Renal cortex interstitium (tissue), 11 donors: ENCODE measurements at regions not wholly inside any gene's neighbourhood (a gene's known extent, or its start where the extent isn't known, plus 50 kb on each side); places are given as distances from the start of the nearest gene placed in this dataset.
"Not testable (repeated sequence)": the region's sequence is repeated elsewhere in the genome, so short reads cannot be mapped to it uniquely, and the experiment has no call there.

ENCODE experiments used
- DNase-seq, 11 donors: peaks; one replicate each; pipeline ENCODE4 v3.0.0-alpha.2; 2013; ENCODE audit warnings: low read depth in 9 of 11, low spot score in 4 of 11; ENCODE audit errors: extremely low read depth in 1 of 11

DNA sequence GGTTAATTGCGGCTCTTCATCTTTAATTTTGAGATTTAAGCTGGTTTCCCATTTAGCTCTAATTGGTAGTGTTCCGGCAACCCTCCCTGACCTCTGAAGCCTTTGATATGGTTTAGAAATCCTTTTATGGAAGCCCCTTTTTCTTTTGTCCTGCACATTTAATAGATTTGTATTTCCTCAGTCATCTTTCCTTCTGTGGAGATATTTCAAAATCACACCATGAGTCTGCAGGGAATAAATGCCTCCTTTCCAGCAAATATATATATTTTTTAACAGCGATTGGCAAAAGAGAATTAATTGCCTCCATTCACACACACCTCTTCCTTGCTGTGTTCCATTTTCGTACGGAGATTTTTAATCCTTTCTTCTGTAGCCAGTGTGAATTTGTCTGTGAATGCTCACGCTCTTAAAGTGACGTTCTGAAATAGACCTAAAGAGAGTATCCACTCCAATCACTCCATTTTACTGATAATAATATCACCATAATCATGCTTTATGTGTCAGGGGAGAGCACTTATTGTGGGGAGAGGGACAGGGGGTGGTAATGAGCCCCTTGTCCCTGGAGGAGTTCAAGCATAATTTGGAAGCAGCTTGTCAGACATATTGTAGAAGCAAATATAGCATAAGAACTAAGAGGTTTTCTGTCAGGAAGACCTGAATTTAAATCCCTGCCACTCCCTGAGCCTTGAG lies 142.5 kb upstream of the SYT13 start:
- no peak for DNase-seq

GRCh38 chr11:45428116-45428515 lies 142.0 kb upstream of the SYT13 start:
- DNase-seq: no peak

GRCh38 chr11:45424411-45425180 lies 138.5 kb upstream of the SYT13 start:
- no peak for DNase-seq

GRCh38 chr11:45423475-45424120 lies 137.5 kb upstream of the SYT13 start:
- DNase-seq: no peak

- no peak for DNase-seq
Measured at GRCh38 chr11:45423036-45423435, 136.9 kb upstream of the SYT13 start.

GRCh38 chr11:45414088-45414487 lies 127.9 kb upstream of the SYT13 start:
- DNase-seq: no peak

- DNase-seq: peak in 3 of 11 donors; percentile 21 to 52 (median 39)
Measured at GRCh38 chr11:45413156-45413858, 127.2 kb upstream of the SYT13 start.

- DNase-seq: no peak
Measured at GRCh38 chr11:45412521-45412920, 126.4 kb upstream of the SYT13 start.

DNA sequence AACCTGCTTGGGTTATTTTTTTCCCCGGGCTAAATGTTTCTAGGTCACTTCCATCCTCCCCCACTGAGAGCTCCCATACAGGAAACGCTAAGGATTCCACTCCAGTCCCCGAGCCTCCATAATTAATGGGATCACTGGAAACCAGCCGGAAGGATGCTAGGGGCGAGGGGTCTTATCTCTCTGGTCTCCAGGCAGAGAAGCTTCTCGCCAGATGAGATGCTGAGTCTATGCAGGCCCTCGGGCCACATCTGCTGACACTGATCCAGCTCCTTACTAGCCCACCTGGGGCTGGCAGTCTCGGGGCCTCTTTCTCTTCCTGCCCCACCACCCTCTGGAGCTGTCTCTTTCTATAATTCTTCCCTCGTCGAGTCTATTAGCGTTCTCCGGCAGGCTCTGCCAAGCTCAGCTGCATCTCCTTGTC lies 125.9 kb upstream of the SYT13 start:
- peak in 1 of 11 donors; percentile 29 for DNase-seq

DNA sequence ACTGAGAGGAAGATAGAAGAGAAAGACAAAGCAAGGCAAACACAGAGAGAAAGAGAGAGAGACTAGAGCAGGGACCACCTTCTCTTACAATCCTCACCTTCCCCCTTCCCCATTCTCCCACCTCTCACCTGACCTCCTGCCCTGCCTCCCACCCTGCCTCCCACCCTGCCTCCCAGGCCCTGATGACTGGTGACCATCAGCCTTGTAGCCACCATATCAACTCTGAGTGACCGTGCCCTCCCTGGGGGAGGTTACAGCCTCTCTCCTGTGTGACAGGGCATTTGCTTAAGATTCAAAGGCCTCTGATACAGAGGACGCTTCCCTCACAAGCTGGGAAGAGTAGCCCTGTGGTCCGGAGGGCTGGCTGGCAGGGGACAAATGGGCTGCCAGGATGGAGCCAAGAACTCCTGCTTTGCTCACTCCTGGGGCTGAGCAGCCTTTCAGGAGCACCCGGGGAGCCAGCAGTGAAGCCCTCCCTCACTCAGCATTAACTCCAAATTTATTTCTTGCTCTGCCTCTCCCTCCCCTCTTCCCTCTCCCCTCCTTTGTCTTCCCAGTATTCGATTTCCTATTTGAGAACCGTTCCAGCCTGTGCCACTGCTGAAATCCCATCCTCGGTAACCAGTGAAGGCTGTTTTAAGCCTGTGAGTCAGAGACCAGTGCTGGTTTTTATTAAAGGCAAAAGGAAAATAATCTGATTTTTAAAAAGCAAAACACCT lies 125.2 kb upstream of the SYT13 start:
- peak in 2 of 11 donors; percentile 24 to 30 for DNase-seq

DNA sequence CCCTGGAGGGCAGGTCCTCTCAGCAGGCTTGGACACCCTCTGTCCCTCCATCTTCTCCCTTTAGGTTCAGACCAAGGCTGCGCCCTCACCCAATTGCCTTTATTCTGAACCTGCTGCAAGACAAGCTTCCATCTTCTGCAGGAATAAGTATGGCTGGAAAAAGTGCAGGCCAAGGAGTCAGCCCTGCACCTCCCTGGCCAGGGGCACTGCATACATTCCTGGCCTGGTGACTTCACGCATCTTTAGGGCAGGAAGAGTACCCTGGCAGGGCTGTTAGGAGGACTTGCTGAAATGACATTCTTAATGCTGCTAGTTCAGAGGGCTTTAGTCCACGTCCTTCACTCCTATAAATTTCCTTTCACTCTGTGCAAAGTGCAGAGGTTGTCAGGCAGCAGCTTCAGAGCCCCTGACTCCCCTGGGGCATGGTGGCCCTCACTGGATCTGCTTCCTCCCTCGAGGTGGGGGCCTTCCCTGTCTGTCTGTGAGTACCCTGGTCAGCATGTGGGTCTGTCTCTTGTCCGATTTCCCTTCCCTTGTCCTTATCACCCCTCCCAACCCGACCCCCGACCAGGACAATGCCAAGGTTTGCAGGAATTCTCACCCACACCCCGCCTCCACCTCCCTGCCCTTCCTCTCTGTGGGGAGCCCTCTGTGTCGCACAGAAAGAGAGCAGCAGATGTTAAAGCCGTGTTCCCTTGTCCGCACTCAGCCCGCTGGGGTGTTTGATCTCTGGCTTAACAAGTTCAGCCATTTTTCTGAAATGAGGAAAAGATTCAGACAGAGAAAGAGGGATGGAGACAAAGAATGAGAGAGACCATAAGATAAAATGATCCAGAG lies 124.5 kb upstream of the SYT13 start:
- DNase-seq: no peak

DNA sequence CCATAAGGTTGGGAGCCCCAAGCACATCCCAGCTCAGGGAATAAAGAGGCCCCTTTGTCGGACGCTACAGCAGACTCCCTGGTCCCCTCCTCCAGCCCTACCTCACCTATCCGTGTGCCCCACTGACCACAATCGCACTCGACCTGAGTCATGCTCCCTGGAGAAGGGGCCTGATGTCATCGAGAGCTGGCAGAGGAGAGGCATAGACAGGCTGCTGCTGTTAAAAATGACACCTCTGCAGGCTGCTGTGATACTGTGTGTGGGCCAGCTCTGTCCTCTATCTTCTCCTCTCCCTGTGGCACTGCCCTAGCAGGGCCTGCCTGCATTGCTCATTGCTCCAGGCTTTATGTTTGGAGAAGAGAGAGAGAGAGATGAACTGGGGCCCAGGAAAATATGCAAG lies 123.4 kb upstream of the SYT13 start:
- DNase-seq: no peak

DNA sequence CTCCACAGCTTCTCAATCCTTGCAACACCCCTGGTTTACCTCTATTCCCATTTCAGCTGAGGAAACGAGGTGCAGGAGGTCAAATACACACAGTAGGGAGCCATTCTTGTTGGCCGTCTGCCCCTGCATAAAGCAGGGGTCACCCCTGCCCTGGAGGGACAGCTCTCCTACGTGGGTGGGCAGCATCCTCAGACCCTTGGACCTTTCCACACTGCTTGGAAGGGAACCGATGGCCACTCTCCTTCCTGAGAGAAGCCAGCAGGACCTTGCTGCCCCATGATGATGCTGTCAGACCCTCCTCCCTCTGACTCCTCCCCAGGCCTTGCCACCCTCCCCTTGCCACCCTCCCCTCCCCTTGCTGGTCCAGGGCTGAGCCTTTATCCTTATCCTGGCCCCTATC lies 121.1 kb upstream of the SYT13 start:
- no peak for DNase-seq

DNA sequence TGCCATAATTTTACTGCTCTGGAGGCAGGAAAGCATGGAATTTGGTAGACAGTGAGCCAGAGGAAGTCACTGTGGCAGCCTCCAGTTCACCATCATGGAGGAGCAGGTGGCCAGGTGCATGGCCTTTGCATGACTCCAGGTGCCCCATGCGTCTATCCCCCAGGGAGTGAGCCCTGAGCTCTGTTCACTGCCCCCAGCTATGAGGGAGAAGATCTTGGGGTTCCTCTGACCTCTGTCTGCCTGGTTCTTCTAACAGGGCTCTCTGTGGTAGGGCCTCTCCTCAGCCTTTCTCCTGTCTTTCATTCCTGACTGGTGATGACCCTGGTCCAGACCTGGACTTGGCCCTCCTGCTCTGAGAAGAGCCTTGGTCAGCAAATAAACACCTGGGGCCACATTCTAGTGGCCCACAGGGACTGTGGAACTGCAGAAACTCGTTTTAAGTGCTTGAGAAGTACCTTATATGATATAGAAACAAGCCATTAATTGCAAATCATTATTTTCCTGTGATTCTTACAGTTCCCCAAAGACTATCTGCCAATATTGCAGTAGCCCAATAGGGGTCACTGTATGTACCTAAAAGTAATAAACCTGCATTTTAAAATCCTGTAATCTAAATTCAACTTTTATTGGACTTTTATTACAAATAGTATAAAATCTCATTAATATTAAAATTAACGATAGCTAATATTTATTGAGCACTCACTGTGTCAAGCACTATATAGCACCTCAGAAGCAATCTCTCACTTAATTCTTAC lies 120.0 kb upstream of the SYT13 start:
- no peak for DNase-seq

GRCh38 chr11:45403521-45403920 lies 117.4 kb upstream of the SYT13 start:
- DNase-seq: not testable (repeated sequence)

- no peak for DNase-seq
Measured at GRCh38 chr11:45402049-45402630, 116.0 kb upstream of the SYT13 start.

DNA sequence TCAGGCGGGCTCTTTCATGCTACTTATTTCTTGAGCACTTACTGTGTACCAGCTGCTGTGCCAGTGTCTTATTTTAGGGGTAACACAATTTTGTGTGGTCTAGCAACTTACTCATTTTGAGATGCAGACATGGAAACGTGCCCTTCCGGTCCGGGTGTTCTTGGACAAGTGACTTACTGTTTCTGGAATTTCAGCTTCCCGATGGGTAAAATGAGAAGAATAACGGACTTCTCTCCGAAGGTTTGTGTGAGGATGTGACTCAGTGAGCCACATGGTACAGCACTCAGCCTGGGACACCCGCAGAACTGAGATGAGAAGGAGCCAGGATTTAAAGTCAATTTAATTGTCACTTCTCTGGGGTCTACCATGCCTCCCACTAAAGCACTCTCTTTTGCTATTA lies 114.5 kb upstream of the SYT13 start:
- no peak for DNase-seq
